Endothelial cell of umbilical vein (primary cell): ENCODE measurements at regions not wholly inside any gene's neighbourhood (a gene's known extent, or its start where the extent isn't known, plus 50 kb on each side); places are given as distances from the start of the nearest gene placed in this dataset.

Experiments
- EZH2 ChIP-seq: IDR thresholded peaks from 2 replicates; pipeline ENCODE4 v1.6.1; 2012; ENCODE audit warnings: borderline replicate concordance, low read depth, mild to moderate bottlenecking, moderate library complexity, low read length, inconsistent platforms; ENCODE audit not compliant: severe bottlenecking
- JUN ChIP-seq: IDR thresholded peaks from 2 replicates; pipeline ENCODE4 v1.6.1; 2011; ENCODE audit warnings: borderline replicate concordance, low read depth; ENCODE audit not compliant: insufficient read length, insufficient read depth
- POLR2A ChIP-seq: IDR thresholded peaks from 2 replicates; pipeline ENCODE4 v1.6.1; 2012; ENCODE audit warnings: low read depth, mild to moderate bottlenecking, control low read depth, low read length
- POLR2AphosphoS5 ChIP-seq: IDR thresholded peaks from 2 replicates; pipeline ENCODE4 v1.6.1; 2012; ENCODE audit warnings: low read depth, mild to moderate bottlenecking, control low read depth, low read length, moderate library complexity; ENCODE audit not compliant: insufficient read depth
- TF ChIP-seq, protein P1 (sequence below), 2 donors: IDR thresholded peaks; 1 replicate in 1 of 2; 2 replicates in 1 of 2; pipeline ENCODE4 v1.5.1; 2011; ENCODE audit warnings: low read length in 2 of 2, mild to moderate bottlenecking in 2 of 2, moderate library complexity in 2 of 2, control low read depth in 1 of 2, inconsistent platforms in 1 of 2, low read depth in 1 of 2; ENCODE audit not compliant: insufficient read depth in 1 of 2; ENCODE audit errors: extremely low read depth in 1 of 2
- TF ChIP-seq, protein P2 (sequence below): IDR thresholded peaks from 2 replicates; pipeline ENCODE4 v1.6.1; 2011; ENCODE audit not compliant: insufficient read depth, insufficient read length

DNA sequence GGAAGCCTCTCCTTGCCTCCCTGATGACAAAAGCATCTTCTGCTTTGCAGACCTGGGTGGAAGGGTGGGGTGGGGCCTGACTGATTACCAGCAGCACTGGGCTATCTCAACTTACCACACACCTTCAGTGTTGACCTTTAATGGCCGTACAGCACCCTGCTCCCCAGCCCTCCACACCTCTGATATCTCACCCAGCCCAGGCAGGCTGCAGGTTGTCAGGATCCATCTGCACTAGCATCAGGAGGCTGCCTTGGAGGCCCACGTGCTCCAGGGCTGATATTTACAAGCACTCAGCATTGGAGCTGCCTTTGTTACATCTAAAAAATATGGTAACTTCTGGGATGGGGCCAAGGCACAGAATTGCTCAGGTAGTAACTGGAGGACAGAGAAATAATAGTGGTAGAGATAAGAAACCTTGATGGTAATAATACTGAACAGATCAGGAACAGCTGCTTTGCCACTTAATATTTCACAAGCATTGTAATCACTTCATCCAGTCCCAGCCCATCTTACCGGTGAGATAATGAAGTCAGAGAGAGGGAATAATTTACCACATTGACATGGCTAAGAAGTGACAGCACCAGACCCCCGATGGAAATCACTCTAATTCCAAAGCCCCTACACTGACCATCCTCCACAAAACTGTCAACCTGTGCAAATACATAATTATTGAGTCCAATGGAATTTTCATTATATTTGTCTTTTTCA lies 125.2 kb upstream of the RFLNA start:
- TF ChIP-seq, protein P1, sequence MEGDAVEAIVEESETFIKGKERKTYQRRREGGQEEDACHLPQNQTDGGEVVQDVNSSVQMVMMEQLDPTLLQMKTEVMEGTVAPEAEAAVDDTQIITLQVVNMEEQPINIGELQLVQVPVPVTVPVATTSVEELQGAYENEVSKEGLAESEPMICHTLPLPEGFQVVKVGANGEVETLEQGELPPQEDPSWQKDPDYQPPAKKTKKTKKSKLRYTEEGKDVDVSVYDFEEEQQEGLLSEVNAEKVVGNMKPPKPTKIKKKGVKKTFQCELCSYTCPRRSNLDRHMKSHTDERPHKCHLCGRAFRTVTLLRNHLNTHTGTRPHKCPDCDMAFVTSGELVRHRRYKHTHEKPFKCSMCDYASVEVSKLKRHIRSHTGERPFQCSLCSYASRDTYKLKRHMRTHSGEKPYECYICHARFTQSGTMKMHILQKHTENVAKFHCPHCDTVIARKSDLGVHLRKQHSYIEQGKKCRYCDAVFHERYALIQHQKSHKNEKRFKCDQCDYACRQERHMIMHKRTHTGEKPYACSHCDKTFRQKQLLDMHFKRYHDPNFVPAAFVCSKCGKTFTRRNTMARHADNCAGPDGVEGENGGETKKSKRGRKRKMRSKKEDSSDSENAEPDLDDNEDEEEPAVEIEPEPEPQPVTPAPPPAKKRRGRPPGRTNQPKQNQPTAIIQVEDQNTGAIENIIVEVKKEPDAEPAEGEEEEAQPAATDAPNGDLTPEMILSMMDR (IDR thresholded peaks at IDR 0.05; ENCODE audit: extremely low read depth in 1 of 2, insufficient read depth in 1 of 2, low read depth in 1 of 2, low read length in 2 of 2) = no peak
- TF ChIP-seq JUN = no peak
- TF ChIP-seq EZH2 = no peak
- no peak for TF ChIP-seq POLR2A
- TF ChIP-seq, protein P2, sequence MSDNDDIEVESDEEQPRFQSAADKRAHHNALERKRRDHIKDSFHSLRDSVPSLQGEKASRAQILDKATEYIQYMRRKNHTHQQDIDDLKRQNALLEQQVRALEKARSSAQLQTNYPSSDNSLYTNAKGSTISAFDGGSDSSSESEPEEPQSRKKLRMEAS = no peak
- TF ChIP-seq POLR2AphosphoS5 = no peak
